GM12878 (cell line): ENCODE measurements at regions not wholly inside any gene's neighbourhood (a gene's known extent, or its start where the extent isn't known, plus 50 kb on each side); places are given as distances from the start of the nearest gene placed in this dataset.

Experiments
- ATAC-seq: fragments of 200-7000 bp; cut with Tn5 transposase; 3 replicates; pipeline ENCODE4 v1.9.1; 2020; ENCODE audit warnings: mild to moderate bottlenecking, moderate library complexity
- BruUV-seq: library from RNA; stranded (reverse); fragments of 400-500 nt; replicated peaks from 2 replicates; lab custom pipeline; 2021; lab: Mats Ljungman, UMichigan
- CTCF ChIA-PET: fragments of 300-600 bp; sonication (Branson Sonifier 250); formaldehyde crosslinking; extraction: SDS; loops from one replicate; lab custom pipeline; 2021; ENCODE audit warnings: inconsistent platforms; lab: Yijun Ruan, JAX
- POLR2A ChIA-PET: fragments of 350-600 bp; formaldehyde crosslinking; extraction: SDS; loops from one replicate; lab custom pipeline; 2021; ENCODE audit warnings: inconsistent platforms; lab: Charles Lee
- RAD21 ChIA-PET: fragments of 300-600 bp; sonication (Branson Sonifier 250); formaldehyde crosslinking; loops from one replicate; lab custom pipeline; 2023; ENCODE audit warnings: antibody characterized with exemption; ENCODE audit not compliant: unreplicated experiment; lab: Charles Lee
- SMC1A ChIA-PET: fragments of 300-600 bp; sonication (Branson Sonifier 250); formaldehyde crosslinking; loops from one replicate; lab custom pipeline; 2023; ENCODE audit not compliant: unreplicated experiment, uncharacterized antibody; lab: Charles Lee
- DNase-seq: peaks from one replicate; pipeline ENCODE4 v3.0.0-alpha.2; 2011; ENCODE audit warnings: low read depth, low spot score
- FAIRE-seq: peaks from 3 replicates; lab custom pipeline; 2011; peaks lifted over from hg19 to GRCh38; lab: Jason Lieb, UNC
- H2AFZ ChIP-seq: 2 replicates; pipeline ENCODE4 v1.6.0; 2011; ENCODE audit warnings: low read depth, low read length, control low read depth; ENCODE audit not compliant: control insufficient read depth
- H3K27ac ChIP-seq: 2 replicates; pipeline ENCODE4 v1.5.1; 2011; ENCODE audit warnings: control low read depth; ENCODE audit not compliant: control insufficient read depth, insufficient read depth
- H3K27me3 ChIP-seq, 2 experiments: replicated peaks in 1 of 2; 2 replicates each; pipeline versions ENCODE4 v1.6.0 to v1.6.1; 2011; ENCODE audit warnings: low read length in 1 of 2; ENCODE audit not compliant: control insufficient read depth in 2 of 2, insufficient read depth in 2 of 2
- H3K36me3 ChIP-seq, 2 experiments: 2 replicates each; pipeline ENCODE4 v1.5.1; 2011; ENCODE audit warnings: low read length in 1 of 2; ENCODE audit not compliant: control insufficient read depth in 2 of 2, insufficient read depth in 2 of 2
- H3K4me1 ChIP-seq: 2 replicates; pipeline ENCODE4 v1.6.1; 2011; ENCODE audit warnings: mild to moderate bottlenecking, low read length, moderate library complexity, mixed read lengths; ENCODE audit not compliant: control insufficient read depth, insufficient read depth
- H3K4me2 ChIP-seq: 2 replicates; pipeline ENCODE4 v1.6.0; 2011; ENCODE audit warnings: control low read depth; ENCODE audit not compliant: control insufficient read depth, insufficient read depth
- H3K4me3 ChIP-seq: fragments of 200-600 bp; sonication (generic); 2 replicates; pipeline ENCODE4 v1.5.1; 2016
- H3K79me2 ChIP-seq: 2 replicates; pipeline ENCODE4 v1.6.0; 2011; ENCODE audit warnings: low read length; ENCODE audit not compliant: control insufficient read depth, insufficient read depth
- H3K9ac ChIP-seq: 2 replicates; pipeline ENCODE4 v1.8.0; 2011; ENCODE audit warnings: low read length, control low read depth, mixed read lengths; ENCODE audit not compliant: control insufficient read depth, insufficient read depth
- H3K9me3 ChIP-seq: replicated peaks from 3 replicates; pipeline ENCODE4 v1.5.1; 2011; ENCODE audit warnings: mild to moderate bottlenecking, low read length; ENCODE audit not compliant: control insufficient read depth, insufficient read depth
- H4K20me1 ChIP-seq: 2 replicates; pipeline ENCODE4 v1.6.0; 2011; ENCODE audit not compliant: control insufficient read depth, insufficient read depth
- CHD2 ChIP-seq: IDR thresholded peaks from 2 replicates; pipeline ENCODE4 v1.6.1; 2011; ENCODE audit warnings: low read depth, low read length, improper control_type of control experiment, borderline replicate concordance
- NR2F1 ChIP-seq: fragments of 450-650 bp; conservative IDR thresholded peaks from 2 replicates; pipeline ENCODE4 v1.6.1; 2017; ENCODE audit warnings: mild to moderate bottlenecking
- RAD21 ChIP-seq: IDR thresholded peaks from 2 replicates; pipeline ENCODE4 v1.6.1; 2011; ENCODE audit warnings: mild to moderate bottlenecking, low read depth, low read length, moderate library complexity; ENCODE audit not compliant: insufficient read depth
- RBBP5 ChIP-seq: fragments of 200-600 bp; sonication (generic); conservative IDR thresholded peaks from 2 replicates; pipeline ENCODE4 v1.6.1; 2016
- STAT1 ChIP-seq: fragments of 450-650 bp; conservative IDR thresholded peaks from 2 replicates; pipeline ENCODE4 v1.6.1; 2014; ENCODE audit warnings: antibody characterized with exemption, mild to moderate bottlenecking
- ZBTB4 ChIP-seq: fragments of 450-650 bp; formaldehyde crosslinking; IDR thresholded peaks from 2 replicates; pipeline ENCODE4 v1.4.0; 2022; ENCODE audit warnings: mild to moderate bottlenecking, moderate library complexity
- WGBS: methylation state at CpG from one replicate; pipeline ENCODE4 v1.1.6; 2016; ENCODE audit warnings: low lambda C conversion rate; ENCODE audit not compliant: insufficient replicate concordance, insufficient coverage; ENCODE audit errors: missing lambda C conversion rate; 5-methylcytosine and 5-hydroxymethylcytosine counted together
- in situ Hi-C: fragments of 300-500 bp; cut with MboI; formaldehyde crosslinking; loops from 9 replicates; pipeline ENCODE4 v1.14.3; 2018; ENCODE audit warnings: mixed read lengths
- intact Hi-C: fragments of 100-400 bp; cut with micrococcal nuclease; formaldehyde crosslinking; loops from one replicate; pipeline ENCODE4 v1.14.2; 2022; ENCODE audit not compliant: unreplicated experiment
- TF ChIP-seq, protein P1 (sequence below): fragments of 450-650 bp; IDR thresholded peaks from 2 replicates; pipeline ENCODE4 v1.6.1; 2017; ENCODE audit warnings: low read depth, mild to moderate bottlenecking, moderate library complexity

DNA sequence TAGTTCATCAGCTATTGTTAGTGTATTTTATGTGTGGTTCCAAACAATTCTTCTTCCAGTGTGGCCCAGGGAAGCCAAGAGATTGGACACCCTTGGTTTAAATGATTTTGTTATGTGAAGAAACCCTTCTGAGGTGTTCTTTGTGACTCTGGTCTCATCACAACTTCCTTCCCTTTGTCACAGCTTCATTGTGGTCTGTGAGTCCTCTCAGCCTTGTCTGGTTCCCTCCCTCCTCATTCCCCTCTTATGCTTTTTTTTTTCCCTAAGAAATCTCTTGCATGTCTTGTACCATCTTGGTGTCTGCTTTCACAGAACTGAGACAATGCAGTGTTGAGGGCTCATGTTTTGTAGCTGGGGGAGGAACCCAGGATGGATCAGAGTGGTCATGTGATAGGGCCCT, 118.9 kb downstream of the TMEM182 start (continued):
- no peak for TF ChIP-seq ZBTB4 (CRISPR knock-in tag)
- TF ChIP-seq STAT1: no peak

- Histone ChIP-seq H3K4me3 (no peak overlapping the region), H3K27ac (no peak overlapping the region), H4K20me1 (no peaks in the 10 kb centered on the region), H3K79me2 (no peaks in the 10 kb centered on the region), H2AFZ (no peak overlapping the region), H3K4me1 (no peaks in the 10 kb centered on the region), H3K36me3 (no peaks in the 10 kb centered on the region), H3K9me3 (no peaks in the 10 kb centered on the region), H3K27me3 (no peaks in the 10 kb centered on the region; a peak in 2 of 4 replicates), H3K9ac (no peak overlapping the region), H3K4me2 (no peak overlapping the region)
- ChIA-PET SMC1A (no interaction called here), RAD21 (no interaction called here), POLR2A (no interaction called here), CTCF (no interaction called here)
- TF ChIP-seq CHD2: no peak
- TF ChIP-seq RAD21: no peak
- TF ChIP-seq RBBP5: no peak
- no peak for TF ChIP-seq NR2F1
- TF ChIP-seq, protein P1, sequence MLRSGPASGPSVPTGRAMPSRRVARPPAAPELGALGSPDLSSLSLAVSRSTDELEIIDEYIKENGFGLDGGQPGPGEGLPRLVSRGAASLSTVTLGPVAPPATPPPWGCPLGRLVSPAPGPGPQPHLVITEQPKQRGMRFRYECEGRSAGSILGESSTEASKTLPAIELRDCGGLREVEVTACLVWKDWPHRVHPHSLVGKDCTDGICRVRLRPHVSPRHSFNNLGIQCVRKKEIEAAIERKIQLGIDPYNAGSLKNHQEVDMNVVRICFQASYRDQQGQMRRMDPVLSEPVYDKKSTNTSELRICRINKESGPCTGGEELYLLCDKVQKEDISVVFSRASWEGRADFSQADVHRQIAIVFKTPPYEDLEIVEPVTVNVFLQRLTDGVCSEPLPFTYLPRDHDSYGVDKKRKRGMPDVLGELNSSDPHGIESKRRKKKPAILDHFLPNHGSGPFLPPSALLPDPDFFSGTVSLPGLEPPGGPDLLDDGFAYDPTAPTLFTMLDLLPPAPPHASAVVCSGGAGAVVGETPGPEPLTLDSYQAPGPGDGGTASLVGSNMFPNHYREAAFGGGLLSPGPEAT: no peak
- no peak for ATAC-seq
- no peak for FAIRE-seq
- intact Hi-C loops: no loop called here
- DNase-seq: no peak
- in situ Hi-C loops: no loop called here
- 26% methylated on average over 3 of the region's 3 CpGs for WGBS
- BruUV-seq: no TSS peak
These were observed 124.5 kb downstream of the TMEM182 start for GRCh38 chr2:102886216-102886893.
